ENCODE measurements at regions not wholly inside any gene's neighbourhood (a gene's known extent, or its start where the extent isn't known, plus 50 kb on each side); places are given as distances from the start of the nearest gene placed in this dataset.

DNA sequence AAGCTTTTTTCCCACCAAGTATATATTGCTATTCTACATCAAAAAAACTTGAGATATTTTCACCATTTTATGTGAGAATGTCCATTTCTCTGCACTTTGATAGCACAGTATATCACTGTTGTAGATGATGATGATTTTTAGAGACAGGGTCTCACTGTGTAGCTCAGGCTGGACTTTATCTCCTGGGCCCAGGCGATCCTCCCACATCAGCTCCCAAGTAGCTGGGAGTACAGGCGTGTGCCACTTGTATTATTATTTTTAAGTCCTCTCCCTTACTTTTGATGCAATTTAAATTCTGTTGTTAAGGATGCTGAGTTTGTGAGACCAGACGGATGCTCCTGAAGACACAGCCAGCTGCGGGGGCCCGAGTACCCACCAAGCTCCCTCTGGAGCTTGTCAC lies 326.8 kb downstream of the QKI start:
- TF ChIP-seq, protein P1, sequence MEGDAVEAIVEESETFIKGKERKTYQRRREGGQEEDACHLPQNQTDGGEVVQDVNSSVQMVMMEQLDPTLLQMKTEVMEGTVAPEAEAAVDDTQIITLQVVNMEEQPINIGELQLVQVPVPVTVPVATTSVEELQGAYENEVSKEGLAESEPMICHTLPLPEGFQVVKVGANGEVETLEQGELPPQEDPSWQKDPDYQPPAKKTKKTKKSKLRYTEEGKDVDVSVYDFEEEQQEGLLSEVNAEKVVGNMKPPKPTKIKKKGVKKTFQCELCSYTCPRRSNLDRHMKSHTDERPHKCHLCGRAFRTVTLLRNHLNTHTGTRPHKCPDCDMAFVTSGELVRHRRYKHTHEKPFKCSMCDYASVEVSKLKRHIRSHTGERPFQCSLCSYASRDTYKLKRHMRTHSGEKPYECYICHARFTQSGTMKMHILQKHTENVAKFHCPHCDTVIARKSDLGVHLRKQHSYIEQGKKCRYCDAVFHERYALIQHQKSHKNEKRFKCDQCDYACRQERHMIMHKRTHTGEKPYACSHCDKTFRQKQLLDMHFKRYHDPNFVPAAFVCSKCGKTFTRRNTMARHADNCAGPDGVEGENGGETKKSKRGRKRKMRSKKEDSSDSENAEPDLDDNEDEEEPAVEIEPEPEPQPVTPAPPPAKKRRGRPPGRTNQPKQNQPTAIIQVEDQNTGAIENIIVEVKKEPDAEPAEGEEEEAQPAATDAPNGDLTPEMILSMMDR (IDR thresholded peaks at IDR 0.05; ENCODE audit: poor library complexity, severe bottlenecking) = no peak
- TF ChIP-seq POLR2AphosphoS5 (IDR thresholded peaks at IDR 0.05) (no peak), SMC3 (conservative IDR thresholded peaks at IDR 0.05; ENCODE audit: poor library complexity) (no peak), RAD21 (conservative IDR thresholded peaks at IDR 0.05) (no peak), TAF1 (IDR thresholded peaks at IDR 0.05; ENCODE audit: low read depth) (no peak), EZH2 (IDR thresholded peaks at IDR 0.05; ENCODE audit: borderline replicate concordance, insufficient read depth, low read length, poor library complexity, severe bottlenecking) (no peak)

Data from neural cell (in vitro differentiated cells).